PC-9 (cell line): ENCODE measurements at regions not wholly inside any gene's neighbourhood (a gene's known extent, or its start where the extent isn't known, plus 50 kb on each side); places are given as distances from the start of the nearest gene placed in this dataset.

Experiments
- BruUV-seq: library from RNA; stranded (reverse); fragments of 400-500 nt; replicated peaks from 2 replicates; lab custom pipeline; 2021; lab: Mats Ljungman, UMichigan
- CTCF ChIA-PET: fragments of 300-600 bp; sonication (Branson Sonifier 250); formaldehyde crosslinking; loops from one replicate; lab custom pipeline; 2022; ENCODE audit warnings: antibody characterized with exemption; lab: Charles Lee
- POLR2A ChIA-PET: fragments of 300-600 bp; sonication (Branson Sonifier 250); formaldehyde crosslinking; loops from one replicate; lab custom pipeline; 2022; ENCODE audit warnings: antibody characterized with exemption; ENCODE audit not compliant: unreplicated experiment; lab: Charles Lee
- DNase-seq, 2 experiments: peaks; one replicate each; pipeline versions ENCODE4 v3.0.0 to v3.0.0-alpha.2; 2015 to 2022; ENCODE audit warnings: mixed read lengths in 1 of 2
- H2AFZ ChIP-seq: fragments of 200-600 bp; sonication (generic); 2 replicates; pipeline ENCODE4 v1.8.1; 2017; ENCODE audit warnings: antibody characterized with exemption
- H3F3A ChIP-seq: fragments of 200-600 bp; sonication (generic); 2 replicates; pipeline ENCODE4 v1.8.1; 2017; ENCODE audit warnings: antibody characterized with exemption, mild to moderate bottlenecking, low read depth; ENCODE audit not compliant: insufficient read depth
- H3K27ac ChIP-seq: fragments of 200-600 bp; sonication (generic); 2 replicates; pipeline ENCODE4 v1.6.1; 2016; ENCODE audit warnings: mixed run types
- H3K27me3 ChIP-seq: fragments of 200-600 bp; sonication (generic); 2 replicates; pipeline ENCODE4 v1.6.1; 2016; ENCODE audit warnings: low read depth, mixed run types; ENCODE audit not compliant: insufficient read depth
- H3K36me3 ChIP-seq: fragments of 200-600 bp; sonication (generic); 2 replicates; pipeline ENCODE4 v1.6.1; 2016; ENCODE audit warnings: low read depth, mixed run types
- H3K4me1 ChIP-seq: fragments of 200-600 bp; sonication (generic); replicated peaks from 2 replicates; pipeline ENCODE4 v1.6.1; 2016; ENCODE audit warnings: mixed run types; ENCODE audit not compliant: insufficient read depth
- H3K4me2 ChIP-seq: fragments of 200-600 bp; sonication (generic); 2 replicates; pipeline ENCODE4 v1.6.1; 2017; ENCODE audit warnings: mixed run types
- H3K4me3 ChIP-seq: fragments of 200-600 bp; sonication (generic); 2 replicates; pipeline ENCODE4 v1.6.1; 2016; ENCODE audit warnings: mixed run types
- H3K79me2 ChIP-seq: fragments of 200-600 bp; sonication (generic); 2 replicates; pipeline ENCODE4 v1.6.1; 2017; ENCODE audit warnings: low read depth, mixed run types
- H3K9me2 ChIP-seq: fragments of 200-600 bp; sonication (generic); 2 replicates; pipeline ENCODE4 v1.8.1; 2017; ENCODE audit warnings: mild to moderate bottlenecking; ENCODE audit not compliant: insufficient read depth
- H3K9me3 ChIP-seq: fragments of 200-600 bp; sonication (generic); 2 replicates; pipeline ENCODE4 v1.8.1; 2016; ENCODE audit warnings: low read depth; ENCODE audit not compliant: insufficient read depth
- H4K20me1 ChIP-seq: fragments of 200-600 bp; sonication (generic); 2 replicates; pipeline ENCODE4 v1.8.1; 2017; ENCODE audit not compliant: insufficient read depth
- CTCF ChIP-seq: fragments of 200-600 bp; sonication (generic); conservative IDR thresholded peaks from 2 replicates; pipeline ENCODE4 v1.6.1; 2017; ENCODE audit warnings: mixed run types, antibody characterized with exemption, mild to moderate bottlenecking, moderate library complexity
- EZH2 ChIP-seq: fragments of 200-600 bp; sonication (generic); IDR thresholded peaks from 2 replicates; pipeline ENCODE4 v1.8.0; 2017; ENCODE audit warnings: antibody characterized with exemption, low read depth
- intact Hi-C: fragments of 100-400 bp; cut with micrococcal nuclease; formaldehyde crosslinking; loops from one replicate; pipeline ENCODE4 v1.10.0; 2022; ENCODE audit not compliant: unreplicated experiment

- Histone ChIP-seq H3K4me3 (no peak overlapping the region), H3K27ac (no peak overlapping the region), H3F3A (no peaks in the 10 kb centered on the region), H3K79me2 (no peaks in the 10 kb centered on the region), H4K20me1 (no peaks in the 10 kb centered on the region), H3K36me3 (no peaks in the 10 kb centered on the region), H3K27me3 (no peaks in the 10 kb centered on the region), H2AFZ (no peak overlapping the region), H3K9me2 (no peaks in the 10 kb centered on the region), H3K4me2 (no peak overlapping the region), H3K4me1 (no peaks in the 10 kb centered on the region), H3K9me3 (no peaks in the 10 kb centered on the region)
- BruUV-seq, result no TSS peak
- CTCF ChIA-PET, result no interaction called here
- intact Hi-C loops, result no loop called here
- DNase-seq, result no peak
- POLR2A ChIA-PET, result no interaction called here
- TF ChIP-seq CTCF, result no peak
- TF ChIP-seq EZH2, result no peak
These were observed 373.0 kb upstream of the HTR2C start for GRCh38 chrX:114210879-114211278.

GRCh38 chrX:114201622-114202021 lies 382.3 kb upstream of the HTR2C start:
- H3K9me2 ChIP-seq, result no peaks in the 10 kb centered on the region; the same call in 1 of the 2 replicates
- no peaks in the 10 kb centered on the region for H3K27me3 ChIP-seq
- no TSS peak for BruUV-seq
- H4K20me1 ChIP-seq, result no peaks in the 10 kb centered on the region
- H3K4me3 ChIP-seq, result no peak overlapping the region
- CTCF ChIA-PET, result no interaction called here
- no peak for DNase-seq
- H3K9me3 ChIP-seq, result no peaks in the 10 kb centered on the region
- H3K36me3 ChIP-seq, result no peaks in the 10 kb centered on the region
- H3K4me1 ChIP-seq, result no peaks in the 10 kb centered on the region
- H3K27ac ChIP-seq, result no peak overlapping the region
- no peaks in the 10 kb centered on the region for H3K79me2 ChIP-seq
- POLR2A ChIA-PET, result no interaction called here
- H3K4me2 ChIP-seq, result no peak overlapping the region
- H2AFZ ChIP-seq, result no peak overlapping the region
- intact Hi-C loops, result no loop called here
- H3F3A ChIP-seq, result no peaks in the 10 kb centered on the region
- TF ChIP-seq EZH2, result no peak
- TF ChIP-seq CTCF, result no peak

- no peaks in the 10 kb centered on the region for H3F3A ChIP-seq
- H2AFZ ChIP-seq, result no peak overlapping the region
- H3K9me2 ChIP-seq, result no peaks in the 10 kb centered on the region
- TF ChIP-seq EZH2, result no peak
- no peak for TF ChIP-seq CTCF
- no peaks in the 10 kb centered on the region for H4K20me1 ChIP-seq
- H3K4me1 ChIP-seq, result no peaks in the 10 kb centered on the region
- no peaks in the 10 kb centered on the region for H3K79me2 ChIP-seq
- no peaks in the 10 kb centered on the region for H3K27me3 ChIP-seq
- H3K4me3 ChIP-seq, result no peak overlapping the region
- no peaks in the 10 kb centered on the region for H3K36me3 ChIP-seq
- H3K27ac ChIP-seq, result no peak overlapping the region
- H3K4me2 ChIP-seq, result no peak overlapping the region
- ChIA-PET CTCF (no interaction called here), POLR2A (no interaction called here)
- no peak for DNase-seq
- no peaks in the 10 kb centered on the region for H3K9me3 ChIP-seq
- intact Hi-C loops, result no loop called here
- BruUV-seq, result no TSS peak
These were observed 402.7 kb upstream of the HTR2C start for GRCh38 chrX:114181195-114181594.
